ENCODE measurements at regions not wholly inside any gene's neighbourhood (a gene's known extent, or its start where the extent isn't known, plus 50 kb on each side); places are given as distances from the start of the nearest gene placed in this dataset.

- H3K9me3 ChIP-seq (replicated peaks; ENCODE audit: control insufficient read depth, insufficient read depth, low read length), result peaks cover 13% of the 10 kb centered on the region
- H2AFZ ChIP-seq (ENCODE audit: low read depth, low read length), result no peak overlapping the region
- H3K79me2 ChIP-seq (ENCODE audit: control insufficient read depth, insufficient read depth, low read length), result no peaks in the 10 kb centered on the region
- no TSS peak for BruUV-seq (replicated peaks)
- FAIRE-seq (no peak), DNase-seq (ENCODE audit: low read depth, low spot score) (no peak)
- H3K4me1 ChIP-seq (ENCODE audit: control insufficient read depth, extremely low read depth, insufficient read depth, low read length), result no peaks in the 10 kb centered on the region
- H3K36me3 ChIP-seq (ENCODE audit: control insufficient read depth in 2 of 2, extremely low read depth in 1 of 2, insufficient read depth in 2 of 2, low read length in 2 of 2), result no peaks in the 10 kb centered on the region
- H3K9ac ChIP-seq (replicated peaks; ENCODE audit: extremely low read depth, insufficient read depth, low read length), result no peak overlapping the region
- ChIA-PET CTCF (no interaction called here), POLR2A (no interaction called here)
- H3K9me1 ChIP-seq (replicated peaks; ENCODE audit: control insufficient read depth, extremely low read depth, insufficient read depth, low read length), result no peaks in the 10 kb centered on the region
- no peaks in the 10 kb centered on the region for H4K20me1 ChIP-seq (replicated peaks; ENCODE audit: control insufficient read depth, extremely low read depth, insufficient read depth, low read length)
- H3K4me2 ChIP-seq (ENCODE audit: insufficient read depth, low read length), result no peak overlapping the region
- intact Hi-C loops (cut with micrococcal nuclease), result no loop called here
- no peak overlapping the region for H3K27ac ChIP-seq (ENCODE audit: insufficient read depth, low read depth, low read length)
- dilution Hi-C loops (cut with MboI; ENCODE audit: extremely low pct_ligation_motif_present, low sequenced_read_pairs), result no loop called here
- no peaks in the 10 kb centered on the region for H3K27me3 ChIP-seq (ENCODE audit: control insufficient read depth in 2 of 2, insufficient read depth in 2 of 2, low read length in 2 of 2)
- H3K4me3 ChIP-seq (replicated peaks in 1 of 3; ENCODE audit: insufficient read depth in 1 of 3, low read depth in 1 of 3, low read length in 3 of 3), result no peak overlapping the region
- no peak for TF ChIP-seq FOS (IDR thresholded peaks at IDR 0.05; ENCODE audit: borderline replicate concordance, insufficient read depth, low read length)
- no peak for TF ChIP-seq MYC (IDR thresholded peaks at IDR 0.05; ENCODE audit: low read depth, low read length)
- TF ChIP-seq MAX (IDR thresholded peaks at IDR 0.05; ENCODE audit: insufficient read depth, insufficient read length), result no peak
- TF ChIP-seq, protein P1, sequence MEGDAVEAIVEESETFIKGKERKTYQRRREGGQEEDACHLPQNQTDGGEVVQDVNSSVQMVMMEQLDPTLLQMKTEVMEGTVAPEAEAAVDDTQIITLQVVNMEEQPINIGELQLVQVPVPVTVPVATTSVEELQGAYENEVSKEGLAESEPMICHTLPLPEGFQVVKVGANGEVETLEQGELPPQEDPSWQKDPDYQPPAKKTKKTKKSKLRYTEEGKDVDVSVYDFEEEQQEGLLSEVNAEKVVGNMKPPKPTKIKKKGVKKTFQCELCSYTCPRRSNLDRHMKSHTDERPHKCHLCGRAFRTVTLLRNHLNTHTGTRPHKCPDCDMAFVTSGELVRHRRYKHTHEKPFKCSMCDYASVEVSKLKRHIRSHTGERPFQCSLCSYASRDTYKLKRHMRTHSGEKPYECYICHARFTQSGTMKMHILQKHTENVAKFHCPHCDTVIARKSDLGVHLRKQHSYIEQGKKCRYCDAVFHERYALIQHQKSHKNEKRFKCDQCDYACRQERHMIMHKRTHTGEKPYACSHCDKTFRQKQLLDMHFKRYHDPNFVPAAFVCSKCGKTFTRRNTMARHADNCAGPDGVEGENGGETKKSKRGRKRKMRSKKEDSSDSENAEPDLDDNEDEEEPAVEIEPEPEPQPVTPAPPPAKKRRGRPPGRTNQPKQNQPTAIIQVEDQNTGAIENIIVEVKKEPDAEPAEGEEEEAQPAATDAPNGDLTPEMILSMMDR (IDR thresholded peaks at IDR 0.05; ENCODE audit: extremely low read depth in 1 of 2, insufficient read depth in 1 of 2, low read depth in 1 of 2, low read length in 2 of 2), result no peak
- no peak for TF ChIP-seq EZH2 (IDR thresholded peaks at IDR 0.05; ENCODE audit: borderline replicate concordance, low read depth, low read length, severe bottlenecking)
- no peak for TF ChIP-seq POLR2A (IDR thresholded peaks at IDR 0.05; ENCODE audit: low read depth, low read length)
- TF ChIP-seq GATA2 (IDR thresholded peaks at IDR 0.05; ENCODE audit: insufficient read depth, insufficient read length, low read depth, low read length), result no peak
- TF ChIP-seq JUN (IDR thresholded peaks at IDR 0.05; ENCODE audit: borderline replicate concordance, insufficient read depth, insufficient read length, low read depth), result no peak
- no peak for TF ChIP-seq POLR2AphosphoS5 (IDR thresholded peaks at IDR 0.05; ENCODE audit: insufficient read depth, low read depth, low read length)
Measured at GRCh38 chr14:97994020-97994531, 1196.9 kb downstream of the VRK1 start.
